DMS53 (cell line): ENCODE measurements at regions not wholly inside any gene's neighbourhood (a gene's known extent, or its start where the extent isn't known, plus 50 kb on each side); places are given as distances from the start of the nearest gene placed in this dataset.
"Not testable (repeated sequence)": the region's sequence is repeated elsewhere in the genome, so short reads cannot be mapped to it uniquely, and the experiment has no call there.

ENCODE experiments used
- DNase-seq: peaks from one replicate; lab custom pipeline; 2025; lab: John Stamatoyannopoulos, UW

DNA sequence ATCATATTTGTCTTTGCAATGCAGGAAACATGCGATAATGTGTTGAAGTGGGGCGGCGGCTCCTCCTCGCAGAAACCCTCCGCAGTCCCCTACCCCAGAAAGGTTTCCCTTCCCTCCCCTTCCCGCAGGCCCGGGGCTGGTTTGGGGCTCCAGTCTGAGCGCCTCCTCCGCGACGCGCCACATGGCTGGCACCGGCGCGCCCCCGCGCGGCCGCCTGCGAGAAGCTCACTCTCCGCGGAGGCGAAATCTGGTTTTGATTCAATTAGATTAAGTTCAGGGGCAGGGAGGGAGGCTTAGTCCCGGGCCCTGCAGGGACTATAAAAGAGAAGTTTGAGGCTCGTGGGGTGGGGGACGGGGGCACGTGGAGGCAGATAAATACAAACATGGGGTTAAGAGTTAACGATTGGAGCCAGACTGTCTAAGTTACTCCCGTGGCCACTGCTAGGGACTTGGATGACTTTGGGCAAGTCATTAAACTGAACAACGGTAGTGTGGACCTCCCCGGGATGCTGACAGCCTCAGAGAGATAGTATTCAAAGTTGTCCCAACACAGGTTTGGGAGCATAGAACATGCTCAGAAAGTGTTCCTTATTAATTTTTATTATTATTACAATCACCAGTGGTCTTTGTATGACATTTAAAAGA, 69.4 kb downstream of the MSX2 start:
- DNase-seq = peak; percentile 70

DNA sequence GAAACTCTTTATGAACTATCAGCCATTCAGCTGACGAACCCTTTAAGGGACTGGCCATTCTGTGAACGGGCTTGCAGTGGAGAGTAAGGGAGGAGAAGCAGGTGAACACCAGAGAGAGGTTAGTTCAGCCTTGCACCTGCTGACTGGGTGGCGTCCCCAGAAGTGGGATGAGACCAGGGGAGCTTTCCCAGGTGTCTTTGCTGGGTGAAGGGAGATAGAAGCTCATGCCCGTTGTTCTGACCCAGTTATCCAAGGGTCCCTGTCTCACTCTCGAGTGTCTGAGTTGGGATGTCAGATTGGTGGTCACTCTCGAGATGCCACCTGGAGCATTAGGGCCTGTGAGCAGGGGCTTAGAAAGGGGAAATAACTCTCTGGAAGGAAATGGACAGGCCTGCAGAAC, 68.7 kb downstream of the MSX2 start:
- no peak for DNase-seq

DNA sequence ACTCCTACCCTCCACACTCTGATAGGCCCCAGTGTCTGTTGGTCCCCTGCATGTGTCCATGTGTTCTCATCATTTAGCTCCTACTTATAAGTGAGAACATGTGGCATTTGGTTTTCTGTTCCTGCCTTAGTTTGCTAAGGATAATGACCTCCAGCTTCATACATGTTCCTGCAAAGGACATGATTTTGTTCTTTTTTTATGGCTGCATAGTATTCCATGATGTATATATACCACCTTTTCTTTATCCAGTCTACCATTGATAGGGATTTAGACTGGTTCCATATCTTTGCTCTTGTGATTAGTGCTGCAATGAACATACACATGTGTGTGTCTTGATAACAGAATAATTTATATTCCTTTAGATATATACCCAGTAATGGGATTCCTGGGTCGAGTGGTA, 67.9 kb downstream of the MSX2 start:
- not testable (repeated sequence) for DNase-seq

DNA sequence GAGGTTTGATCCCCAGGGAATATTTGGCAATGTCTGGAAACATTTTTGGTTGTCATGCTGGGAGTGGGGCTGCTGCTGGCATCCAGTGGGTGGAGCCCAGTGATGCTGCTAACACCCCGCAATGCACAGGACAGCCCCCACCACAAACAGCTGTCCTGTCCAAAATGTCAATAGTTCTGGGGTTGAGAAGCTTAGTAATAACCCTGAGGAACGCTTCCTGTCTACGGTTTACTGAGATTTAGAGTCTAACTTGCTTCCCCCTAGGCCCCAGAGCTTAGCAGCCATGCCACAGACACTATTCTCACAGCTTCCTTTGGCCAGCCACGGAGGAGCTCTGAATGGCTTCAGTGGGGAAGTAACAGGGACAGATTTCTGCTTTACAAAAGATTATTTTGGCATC, 66.5 kb downstream of the MSX2 start:
- no peak for DNase-seq

DNA sequence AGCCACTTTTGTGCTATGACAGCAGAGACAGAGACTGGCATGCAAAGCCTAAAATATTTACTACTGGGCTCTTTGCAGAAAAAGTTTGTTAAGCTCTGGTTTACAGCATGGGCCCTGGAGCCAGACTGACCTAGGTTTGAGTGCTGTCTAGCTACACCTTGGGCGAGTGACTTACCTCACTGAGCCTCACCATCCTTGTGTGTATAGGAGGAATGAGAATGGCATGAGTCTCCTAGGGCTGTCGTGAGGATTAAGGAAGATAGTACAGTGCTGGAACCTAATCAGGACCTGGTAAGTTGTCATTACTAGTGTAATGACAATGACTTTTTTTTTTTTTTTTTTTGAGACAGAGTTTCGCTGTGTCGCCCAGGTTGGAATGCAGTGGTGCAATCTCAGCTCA, 65.2 kb downstream of the MSX2 start:
- no peak for DNase-seq

DNA sequence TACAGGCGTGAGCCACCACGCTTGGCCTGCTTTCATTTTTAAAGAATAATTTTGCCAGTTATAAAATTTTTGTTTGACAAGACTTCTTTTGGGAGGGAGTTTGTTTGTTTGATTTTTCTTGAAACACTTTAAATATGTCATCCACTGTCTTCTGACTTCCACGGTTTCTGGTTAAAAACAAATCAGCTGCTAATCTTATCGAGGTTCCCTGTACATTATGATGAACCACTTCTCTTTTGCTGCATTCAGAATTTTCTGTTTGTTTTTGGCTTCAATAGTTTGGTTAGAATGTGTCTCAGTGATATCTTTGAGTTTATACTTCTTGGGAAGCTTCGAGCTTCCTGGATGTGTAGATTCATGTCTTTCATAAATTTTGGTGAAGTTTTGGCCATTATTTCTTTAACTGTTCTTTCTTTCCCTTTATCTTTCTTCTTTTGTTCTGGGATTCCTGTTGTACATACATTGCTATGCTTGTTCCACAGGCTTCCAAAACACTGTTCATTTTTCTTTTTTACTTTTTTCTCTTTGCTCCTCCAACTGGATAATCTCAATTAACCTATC, 60.8 kb downstream of the MSX2 start:
- no peak for DNase-seq
